ENCODE measurements at regions not wholly inside any gene's neighbourhood (a gene's known extent, or its start where the extent isn't known, plus 50 kb on each side); places are given as distances from the start of the nearest gene placed in this dataset.

- Histone ChIP-seq H3K4me3 (ENCODE audit: low read depth in 1 of 2, low read length in 1 of 2) (no peak overlapping the region), H3K27ac (no peak overlapping the region)
- TF ChIP-seq, protein P1, sequence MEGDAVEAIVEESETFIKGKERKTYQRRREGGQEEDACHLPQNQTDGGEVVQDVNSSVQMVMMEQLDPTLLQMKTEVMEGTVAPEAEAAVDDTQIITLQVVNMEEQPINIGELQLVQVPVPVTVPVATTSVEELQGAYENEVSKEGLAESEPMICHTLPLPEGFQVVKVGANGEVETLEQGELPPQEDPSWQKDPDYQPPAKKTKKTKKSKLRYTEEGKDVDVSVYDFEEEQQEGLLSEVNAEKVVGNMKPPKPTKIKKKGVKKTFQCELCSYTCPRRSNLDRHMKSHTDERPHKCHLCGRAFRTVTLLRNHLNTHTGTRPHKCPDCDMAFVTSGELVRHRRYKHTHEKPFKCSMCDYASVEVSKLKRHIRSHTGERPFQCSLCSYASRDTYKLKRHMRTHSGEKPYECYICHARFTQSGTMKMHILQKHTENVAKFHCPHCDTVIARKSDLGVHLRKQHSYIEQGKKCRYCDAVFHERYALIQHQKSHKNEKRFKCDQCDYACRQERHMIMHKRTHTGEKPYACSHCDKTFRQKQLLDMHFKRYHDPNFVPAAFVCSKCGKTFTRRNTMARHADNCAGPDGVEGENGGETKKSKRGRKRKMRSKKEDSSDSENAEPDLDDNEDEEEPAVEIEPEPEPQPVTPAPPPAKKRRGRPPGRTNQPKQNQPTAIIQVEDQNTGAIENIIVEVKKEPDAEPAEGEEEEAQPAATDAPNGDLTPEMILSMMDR (IDR thresholded peaks at IDR 0.05) = no peak
These were observed 57.4 kb upstream of the CHST9 start for GRCh38 chr18:27242392-27243047.

DNA sequence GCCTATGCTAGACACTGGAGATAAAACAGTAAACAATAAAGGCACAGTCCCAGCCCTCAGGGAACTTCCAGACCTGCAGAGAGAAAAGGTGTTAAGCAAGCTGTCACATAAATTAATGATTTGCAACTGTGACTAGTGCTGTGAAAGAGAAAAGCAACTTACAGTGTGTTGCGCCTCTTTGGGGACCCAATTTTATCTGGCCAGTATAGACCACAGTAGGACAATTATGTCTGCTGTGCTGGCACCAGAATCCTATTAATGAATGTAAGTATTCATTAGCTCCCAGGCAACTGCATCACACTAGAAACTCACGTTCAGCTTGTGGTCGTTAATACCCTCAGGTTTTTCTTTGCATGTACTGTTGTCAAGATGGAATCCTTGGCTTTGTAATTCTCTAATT, 55.3 kb upstream of the CHST9 start:
- Histone ChIP-seq H3K36me3 (no peaks in the 10 kb centered on the region), H3K9me3 (no peaks in the 10 kb centered on the region), H3K4me3 (ENCODE audit: low read depth in 1 of 2, low read length in 1 of 2) (no peak overlapping the region), H3K27me3 (no peaks in the 10 kb centered on the region), H3K27ac (no peak overlapping the region), H3K4me1 (ENCODE audit: control insufficient read depth in 1 of 2, insufficient read depth in 1 of 2, low read depth in 1 of 2, low read length in 1 of 2) (no peaks in the 10 kb centered on the region)
- TF ChIP-seq, protein P1 (IDR thresholded peaks at IDR 0.05) = no peak

More at GRCh38 chr18:27242392-27243047, 57.4 kb upstream of the CHST9 start:
- no peaks in the 10 kb centered on the region for H3K27me3 ChIP-seq
- H3K4me1 ChIP-seq (ENCODE audit: control insufficient read depth in 1 of 2, insufficient read depth in 1 of 2, low read depth in 1 of 2, low read length in 1 of 2) = no peaks in the 10 kb centered on the region
- H3K36me3 ChIP-seq = no peaks in the 10 kb centered on the region
- H3K9me3 ChIP-seq = no peaks in the 10 kb centered on the region

GRCh38 chr18:27239669-27240068, 54.6 kb upstream of the CHST9 start:
- Histone ChIP-seq H3K27me3 (no peaks in the 10 kb centered on the region), H3K36me3 (no peaks in the 10 kb centered on the region), H3K9me3 (no peaks in the 10 kb centered on the region), H3K4me3 (ENCODE audit: low read depth in 1 of 2, low read length in 1 of 2) (no peak overlapping the region), H3K4me1 (ENCODE audit: control insufficient read depth in 1 of 2, insufficient read depth in 1 of 2, low read depth in 1 of 2, low read length in 1 of 2) (no peaks in the 10 kb centered on the region), H3K27ac (no peak overlapping the region)
- TF ChIP-seq, protein P1 (IDR thresholded peaks at IDR 0.05) = no peak

- no peaks in the 10 kb centered on the region for H3K36me3 ChIP-seq
- H3K9me3 ChIP-seq = no peaks in the 10 kb centered on the region
- H3K4me1 ChIP-seq (ENCODE audit: control insufficient read depth in 1 of 2, insufficient read depth in 1 of 2, low read depth in 1 of 2, low read length in 1 of 2) = no peaks in the 10 kb centered on the region
- no peak overlapping the region for H3K4me3 ChIP-seq (ENCODE audit: low read depth in 1 of 2, low read length in 1 of 2)
- no peak overlapping the region for H3K27ac ChIP-seq
- H3K27me3 ChIP-seq = no peaks in the 10 kb centered on the region
- TF ChIP-seq, protein P1 (IDR thresholded peaks at IDR 0.05) = no peak
These were observed 50.2 kb upstream of the CHST9 start for GRCh38 chr18:27235218-27235870.
